PC-9 (cell line): ENCODE measurements at regions not wholly inside any gene's neighbourhood (a gene's known extent, or its start where the extent isn't known, plus 50 kb on each side); places are given as distances from the start of the nearest gene placed in this dataset.

Experiments used
- CTCF ChIP-seq: fragments of 200-600 bp; sonication (generic); conservative IDR thresholded peaks from 2 replicates; pipeline ENCODE4 v1.6.1; 2017; ENCODE audit warnings: mixed run types, antibody characterized with exemption, mild to moderate bottlenecking, moderate library complexity
- EZH2 ChIP-seq: fragments of 200-600 bp; sonication (generic); IDR thresholded peaks from 2 replicates; pipeline ENCODE4 v1.8.0; 2017; ENCODE audit warnings: antibody characterized with exemption, low read depth

GRCh38 chr1:30609999-30610345, 113.4 kb downstream of the MATN1 start:
- TF ChIP-seq CTCF (no peak), EZH2 (no peak)
